AG04450 (cell line): ENCODE measurements at regions not wholly inside any gene's neighbourhood (a gene's known extent, or its start where the extent isn't known, plus 50 kb on each side); places are given as distances from the start of the nearest gene placed in this dataset.

ENCODE experiments used
- CTCF ChIA-PET: fragments of 300-600, 350-600 bp; formaldehyde crosslinking; extraction: SDS; loops from one replicate; lab custom pipeline; 2022; ENCODE audit warnings: antibody characterized with exemption, inconsistent platforms; lab: Charles Lee
- POLR2A ChIA-PET: fragments of 350-600 bp; formaldehyde crosslinking; extraction: SDS; loops from one replicate; lab custom pipeline; 2021; ENCODE audit warnings: antibody characterized with exemption, inconsistent platforms; lab: Yijun Ruan, JAX
- DNase-seq: peaks from one replicate; pipeline ENCODE4 v3.0.0-alpha.2; 2011; ENCODE audit warnings: low read depth, low spot score
- H3K27ac ChIP-seq: one replicate; pipeline ENCODE4 v1.5.1; 2012; ENCODE audit warnings: low read depth, low read length, control low read depth
- H3K27me3 ChIP-seq: one replicate; pipeline ENCODE4 v1.6.0; 2012; ENCODE audit warnings: low read length; ENCODE audit not compliant: control insufficient read depth, insufficient read depth
- H3K4me3 ChIP-seq: 2 replicates; pipeline ENCODE4 v1.5.1; 2011; ENCODE audit warnings: mild to moderate bottlenecking, low read depth, low read length, control low read depth
- H3K9me3 ChIP-seq: 2 replicates; pipeline ENCODE4 v1.5.1; 2012; ENCODE audit warnings: low read length; ENCODE audit not compliant: control insufficient read depth, insufficient read depth
- CTCF ChIP-seq: IDR thresholded peaks from 2 replicates; pipeline ENCODE4 v1.5.1; 2011; ENCODE audit warnings: low read depth, low read length, control low read depth, inconsistent platforms

GRCh38 chr6:27065183-27065582 is 182.3 kb upstream of the PRSS16 start:
- no peak for DNase-seq
- H3K27me3 ChIP-seq, result no peaks in the 10 kb centered on the region
- ChIA-PET CTCF (no interaction called here), POLR2A (no interaction called here)
- no peak overlapping the region for H3K27ac ChIP-seq
- H3K9me3 ChIP-seq, result no peaks in the 10 kb centered on the region
- TF ChIP-seq CTCF, result no peak
- H3K4me3 ChIP-seq, result no peak overlapping the region

- TF ChIP-seq CTCF, result no peak
- no peak for DNase-seq
- H3K27ac ChIP-seq, result no peak overlapping the region
- ChIA-PET POLR2A (no interaction called here), CTCF (interaction anchor here (0.6 kb wide), 1 partner anchor 471 kb away, joined by 3 read pairs; no protein-coding TSS in a partner anchor)
- H3K27me3 ChIP-seq, result no peaks in the 10 kb centered on the region
- H3K4me3 ChIP-seq, result no peak overlapping the region
- H3K9me3 ChIP-seq, result no peaks in the 10 kb centered on the region
Observed at GRCh38 chr6:27066381-27066780, 181.1 kb upstream of the PRSS16 start.

DNA sequence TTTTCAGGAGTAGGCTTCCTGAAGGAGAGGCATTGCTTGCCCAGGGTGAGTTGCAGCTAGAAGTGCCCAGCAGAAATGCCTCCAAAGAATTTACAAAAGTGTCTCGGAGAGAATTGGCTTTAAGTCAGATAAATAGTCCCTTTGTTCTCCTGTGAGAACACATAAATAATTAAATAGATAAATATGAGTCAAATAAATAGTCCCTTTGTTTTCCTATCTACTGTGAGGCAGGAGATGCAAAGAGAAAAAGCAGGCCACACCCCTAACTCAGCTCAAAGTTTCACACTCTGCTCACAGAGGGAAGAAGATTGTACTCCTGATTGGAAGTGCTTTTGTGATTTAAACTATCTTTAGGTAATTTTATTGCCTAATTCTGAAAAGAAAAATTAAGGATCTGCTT is 180.7 kb upstream of the PRSS16 start:
- Histone ChIP-seq H3K9me3 (no peaks in the 10 kb centered on the region), H3K4me3 (no peak overlapping the region), H3K27ac (no peak overlapping the region), H3K27me3 (no peaks in the 10 kb centered on the region)
- no peak for DNase-seq
- CTCF ChIA-PET, result interaction anchor here (0.6 kb wide), 1 partner anchor 471 kb away, joined by 3 read pairs; no protein-coding TSS in a partner anchor
- POLR2A ChIA-PET, result no interaction called here
- no peak for TF ChIP-seq CTCF

DNA sequence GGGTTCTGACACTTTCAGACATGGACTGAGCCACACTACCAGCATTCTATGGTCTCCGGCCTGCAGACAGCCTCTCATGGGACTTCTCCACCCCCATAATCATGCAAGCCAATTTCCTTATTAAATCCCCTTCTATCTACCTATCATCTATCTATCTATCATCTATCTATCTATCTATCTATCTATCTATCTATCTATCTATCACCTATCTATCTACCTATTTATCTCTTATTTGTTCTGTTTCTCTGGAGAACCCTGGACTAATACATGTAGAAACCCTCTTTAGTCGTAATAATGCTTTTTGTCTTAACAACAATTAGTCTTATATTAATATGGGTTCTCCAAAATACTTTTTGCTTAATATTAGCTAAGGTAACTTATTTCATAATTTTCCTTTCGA is 174.1 kb upstream of the PRSS16 start:
- DNase-seq, result no peak
- Histone ChIP-seq H3K27me3 (peaks cover 4% of the 10 kb centered on the region), H3K27ac (no peak overlapping the region), H3K4me3 (no peak overlapping the region), H3K9me3 (no peaks in the 10 kb centered on the region)
- POLR2A ChIA-PET, result no interaction called here
- no peak for TF ChIP-seq CTCF
- CTCF ChIA-PET, result interaction anchor here (1.1 to 1.9 kb wide), 4 partner anchors 54 to 679 kb away, joined by 3 to 4 read pairs (median 4); no protein-coding TSS in a partner anchor

DNA sequence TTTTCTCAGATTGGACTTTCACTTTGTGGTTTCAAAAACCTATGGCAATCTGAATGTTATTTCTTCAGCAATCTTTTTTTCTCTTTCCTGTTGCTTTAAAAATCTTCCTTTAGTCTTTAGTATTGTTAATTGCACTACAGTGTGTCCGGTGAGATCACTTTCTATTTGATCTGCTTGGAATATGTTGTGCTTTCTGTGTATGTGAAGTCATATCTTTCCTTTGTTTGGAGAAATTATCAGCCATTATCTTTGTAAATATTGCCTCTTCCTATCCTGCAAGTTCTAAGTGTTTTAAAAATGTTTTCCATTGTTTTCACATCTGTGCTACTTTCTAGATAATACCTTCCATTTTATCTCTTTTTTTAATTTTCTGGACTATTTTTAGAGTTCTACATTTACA is 171.4 kb upstream of the PRSS16 start:
- H3K27me3 ChIP-seq, result peaks cover 4% of the 10 kb centered on the region
- ChIA-PET CTCF (no interaction called here), POLR2A (no interaction called here)
- H3K9me3 ChIP-seq, result no peaks in the 10 kb centered on the region
- TF ChIP-seq CTCF, result no peak
- DNase-seq, result no peak
- H3K27ac ChIP-seq, result no peak overlapping the region
- no peak overlapping the region for H3K4me3 ChIP-seq
